ENCODE measurements at regions not wholly inside any gene's neighbourhood (a gene's known extent, or its start where the extent isn't known, plus 50 kb on each side); places are given as distances from the start of the nearest gene placed in this dataset.

- TF ChIP-seq, protein P1, sequence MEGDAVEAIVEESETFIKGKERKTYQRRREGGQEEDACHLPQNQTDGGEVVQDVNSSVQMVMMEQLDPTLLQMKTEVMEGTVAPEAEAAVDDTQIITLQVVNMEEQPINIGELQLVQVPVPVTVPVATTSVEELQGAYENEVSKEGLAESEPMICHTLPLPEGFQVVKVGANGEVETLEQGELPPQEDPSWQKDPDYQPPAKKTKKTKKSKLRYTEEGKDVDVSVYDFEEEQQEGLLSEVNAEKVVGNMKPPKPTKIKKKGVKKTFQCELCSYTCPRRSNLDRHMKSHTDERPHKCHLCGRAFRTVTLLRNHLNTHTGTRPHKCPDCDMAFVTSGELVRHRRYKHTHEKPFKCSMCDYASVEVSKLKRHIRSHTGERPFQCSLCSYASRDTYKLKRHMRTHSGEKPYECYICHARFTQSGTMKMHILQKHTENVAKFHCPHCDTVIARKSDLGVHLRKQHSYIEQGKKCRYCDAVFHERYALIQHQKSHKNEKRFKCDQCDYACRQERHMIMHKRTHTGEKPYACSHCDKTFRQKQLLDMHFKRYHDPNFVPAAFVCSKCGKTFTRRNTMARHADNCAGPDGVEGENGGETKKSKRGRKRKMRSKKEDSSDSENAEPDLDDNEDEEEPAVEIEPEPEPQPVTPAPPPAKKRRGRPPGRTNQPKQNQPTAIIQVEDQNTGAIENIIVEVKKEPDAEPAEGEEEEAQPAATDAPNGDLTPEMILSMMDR (IDR thresholded peaks at IDR 0.05; ENCODE audit: low read depth, low read length): no peak
- TF ChIP-seq EZH2phosphoT487 (IDR thresholded peaks at IDR 0.05; ENCODE audit: low read depth): no peak
Measured at GRCh38 chr12:124691429-124691828, 124.0 kb upstream of the NCOR2 start.
